ENCODE measurements at regions not wholly inside any gene's neighbourhood (a gene's known extent, or its start where the extent isn't known, plus 50 kb on each side); places are given as distances from the start of the nearest gene placed in this dataset.

- peak overlapping the region; percentile 23 for H3K27ac Mint-ChIP-seq (ENCODE audit: unreplicated experiment)
- DNase-seq = no peak
- H3K27me3 Mint-ChIP-seq (ENCODE audit: unreplicated experiment) = peaks cover 3% of the 10 kb centered on the region
- peaks cover 1% of the 10 kb centered on the region for H3K9me3 Mint-ChIP-seq (ENCODE audit: unreplicated experiment)
- no peak overlapping the region for H3K4me3 Mint-ChIP-seq (ENCODE audit: unreplicated experiment)
- H3K4me1 Mint-ChIP-seq (ENCODE audit: low read depth, unreplicated experiment) = peaks cover 10% of the 10 kb centered on the region
- H3K36me3 Mint-ChIP-seq (ENCODE audit: unreplicated experiment) = peaks cover 7% of the 10 kb centered on the region
- TF ChIP-seq CTCF (IDR thresholded peaks at IDR 0.05; ENCODE audit: partially characterized antibody, unreplicated experiment) = no peak
Observed at GRCh38 chr17:13922885-13923284, 146.4 kb upstream of the COX10 start.

GRCh38 chr17:13925579-13925978 lies 143.7 kb upstream of the COX10 start:
- Mint-ChIP-seq H3K4me3 (ENCODE audit: unreplicated experiment) (no peak overlapping the region), H3K27me3 (ENCODE audit: unreplicated experiment) (peaks cover 3% of the 10 kb centered on the region), H3K36me3 (ENCODE audit: unreplicated experiment) (no peaks in the 10 kb centered on the region), H3K9me3 (ENCODE audit: unreplicated experiment) (peaks cover 1% of the 10 kb centered on the region), H3K4me1 (ENCODE audit: low read depth, unreplicated experiment) (peaks cover 13% of the 10 kb centered on the region), H3K27ac (ENCODE audit: unreplicated experiment) (no peak overlapping the region)
- no peak for DNase-seq
- TF ChIP-seq CTCF (IDR thresholded peaks at IDR 0.05; ENCODE audit: partially characterized antibody, unreplicated experiment) = no peak

- no peak overlapping the region for H3K27ac Mint-ChIP-seq (ENCODE audit: unreplicated experiment)
- peaks cover 3% of the 10 kb centered on the region for H3K27me3 Mint-ChIP-seq (ENCODE audit: unreplicated experiment)
- no peak for TF ChIP-seq CTCF (IDR thresholded peaks at IDR 0.05; ENCODE audit: partially characterized antibody, unreplicated experiment)
- no peaks in the 10 kb centered on the region for H3K36me3 Mint-ChIP-seq (ENCODE audit: unreplicated experiment)
- H3K4me3 Mint-ChIP-seq (ENCODE audit: unreplicated experiment) = no peak overlapping the region
- peaks cover 13% of the 10 kb centered on the region for H3K4me1 Mint-ChIP-seq (ENCODE audit: low read depth, unreplicated experiment)
- H3K9me3 Mint-ChIP-seq (ENCODE audit: unreplicated experiment) = no peaks in the 10 kb centered on the region
- DNase-seq = no peak
Observed at GRCh38 chr17:13931111-13931526, 138.2 kb upstream of the COX10 start.

- Mint-ChIP-seq H3K4me3 (ENCODE audit: unreplicated experiment) (peak overlapping the region; percentile 50), H3K9me3 (ENCODE audit: unreplicated experiment) (no peaks in the 10 kb centered on the region)
Observed at GRCh38 chr17:13931800-13932460, 137.4 kb upstream of the COX10 start.

More at GRCh38 chr17:13931800-13932460, 137.4 kb upstream of the COX10 start:
- no peaks in the 10 kb centered on the region for H3K36me3 Mint-ChIP-seq (ENCODE audit: unreplicated experiment)
- no peak overlapping the region for H3K27ac Mint-ChIP-seq (ENCODE audit: unreplicated experiment)
- DNase-seq = peak; percentile 53
- peaks cover 3% of the 10 kb centered on the region for H3K27me3 Mint-ChIP-seq (ENCODE audit: unreplicated experiment)
- peaks cover 13% of the 10 kb centered on the region for H3K4me1 Mint-ChIP-seq (ENCODE audit: low read depth, unreplicated experiment)
- TF ChIP-seq CTCF (IDR thresholded peaks at IDR 0.05; ENCODE audit: partially characterized antibody, unreplicated experiment) = no peak
